Lower lobe of right lung (tissue), 2 donors: ENCODE measurements at regions not wholly inside any gene's neighbourhood (a gene's known extent, or its start where the extent isn't known, plus 50 kb on each side); places are given as distances from the start of the nearest gene placed in this dataset.

Experiments used
- ATAC-seq, 2 donors: fragments of 200-7000 bp; cut with Tn5 transposase; one replicate each; pipeline ENCODE4 v1.9.1; 2020 to 2022; ENCODE audit warnings: mild to moderate bottlenecking in 2 of 2, moderate library complexity in 2 of 2
- DNase-seq: peaks from one replicate; pipeline ENCODE4 v3.0.0-alpha.2; 2020
- H3K27ac ChIP-seq: fragments of 200-600 bp; one replicate; pipeline ENCODE4 v1.8.0; 2022
- H3K27me3 ChIP-seq: fragments of 200-600 bp; one replicate; pipeline ENCODE4 v1.8.0; 2022; ENCODE audit warnings: low read depth
- H3K36me3 ChIP-seq: fragments of 200-600 bp; one replicate; pipeline ENCODE4 v1.8.0; 2022; ENCODE audit warnings: mild to moderate bottlenecking
- H3K4me1 ChIP-seq: fragments of 200-600 bp; one replicate; pipeline ENCODE4 v1.8.0; 2022
- H3K4me3 ChIP-seq: fragments of 200-600 bp; one replicate; pipeline ENCODE4 v1.8.0; 2022; ENCODE audit warnings: mild to moderate bottlenecking
- H3K9me3 ChIP-seq: fragments of 200-600 bp; one replicate; pipeline ENCODE4 v1.8.0; 2022
- CTCF ChIP-seq: fragments of 200-600 bp; IDR thresholded peaks from one replicate; pipeline ENCODE4 v1.8.0; 2022; ENCODE audit warnings: antibody characterized with exemption, mild to moderate bottlenecking
- intact Hi-C: fragments of 100-400 bp; cut with DNase I; formaldehyde crosslinking; loops from one replicate; pipeline ENCODE4 v1.11.0; 2022
- donor health status: DM: no; HTN: yes; CAD: no; lungs with severe emphysema.

GRCh38 chr2:181818840-181819239, 72.7 kb upstream of the ITPRID2 start:
- Histone ChIP-seq H3K27ac (no peak overlapping the region), H3K27me3 (no peaks in the 10 kb centered on the region), H3K4me1 (peaks cover 11% of the 10 kb centered on the region), H3K4me3 (no peak overlapping the region), H3K36me3 (no peaks in the 10 kb centered on the region), H3K9me3 (no peaks in the 10 kb centered on the region)
- no peak for ATAC-seq
- TF ChIP-seq CTCF, result no peak
- intact Hi-C loops, result no loop called here
- DNase-seq, result no peak

GRCh38 chr2:181821049-181821448, 70.5 kb upstream of the ITPRID2 start:
- H3K27ac ChIP-seq, result no peak overlapping the region
- ATAC-seq (no peak), DNase-seq (no peak)
- H3K9me3 ChIP-seq, result no peaks in the 10 kb centered on the region
- H3K27me3 ChIP-seq, result no peaks in the 10 kb centered on the region
- no peak for TF ChIP-seq CTCF
- no peak overlapping the region for H3K4me3 ChIP-seq
- H3K36me3 ChIP-seq, result no peaks in the 10 kb centered on the region
- H3K4me1 ChIP-seq, result no peaks in the 10 kb centered on the region
- intact Hi-C loops, result no loop called here

GRCh38 chr2:181822097-181822496, 69.4 kb upstream of the ITPRID2 start:
- Histone ChIP-seq H3K27ac (no peak overlapping the region), H3K4me3 (no peak overlapping the region), H3K4me1 (no peaks in the 10 kb centered on the region), H3K36me3 (no peaks in the 10 kb centered on the region), H3K27me3 (no peaks in the 10 kb centered on the region), H3K9me3 (no peaks in the 10 kb centered on the region)
- no peak for TF ChIP-seq CTCF
- ATAC-seq, result no peak
- DNase-seq, result no peak
- intact Hi-C loops, result no loop called here

- H3K27me3 ChIP-seq, result no peaks in the 10 kb centered on the region
- H3K4me3 ChIP-seq, result no peak overlapping the region
- H3K36me3 ChIP-seq, result no peaks in the 10 kb centered on the region
- no peaks in the 10 kb centered on the region for H3K4me1 ChIP-seq
- ATAC-seq (no peak), DNase-seq (no peak)
- H3K9me3 ChIP-seq, result no peaks in the 10 kb centered on the region
- intact Hi-C loops, result no loop called here
- H3K27ac ChIP-seq, result no peak overlapping the region
- no peak for TF ChIP-seq CTCF
Measured at GRCh38 chr2:181823405-181823804, 68.1 kb upstream of the ITPRID2 start.

GRCh38 chr2:181828122-181828705, 63.3 kb upstream of the ITPRID2 start:
- Histone ChIP-seq H3K9me3 (no peaks in the 10 kb centered on the region), H3K4me3 (no peak overlapping the region), H3K27ac (no peak overlapping the region), H3K4me1 (no peaks in the 10 kb centered on the region), H3K36me3 (no peaks in the 10 kb centered on the region), H3K27me3 (no peaks in the 10 kb centered on the region)
- ATAC-seq (no peak), DNase-seq (no peak)
- TF ChIP-seq CTCF, result no peak
- intact Hi-C loops, result no loop called here

GRCh38 chr2:181829230-181829629, 62.3 kb upstream of the ITPRID2 start:
- Histone ChIP-seq H3K27me3 (no peaks in the 10 kb centered on the region), H3K4me3 (no peak overlapping the region), H3K9me3 (no peaks in the 10 kb centered on the region), H3K4me1 (no peaks in the 10 kb centered on the region), H3K27ac (no peak overlapping the region), H3K36me3 (no peaks in the 10 kb centered on the region)
- ATAC-seq, result no peak
- no peak for TF ChIP-seq CTCF
- intact Hi-C loops, result no loop called here
- no peak for DNase-seq
